NCI-H69 (cell line): ENCODE measurements at regions not wholly inside any gene's neighbourhood (a gene's known extent, or its start where the extent isn't known, plus 50 kb on each side); places are given as distances from the start of the nearest gene placed in this dataset.

ENCODE experiments used
- DNase-seq: peaks from one replicate; lab custom pipeline; 2025; lab: John Stamatoyannopoulos, UW

DNA sequence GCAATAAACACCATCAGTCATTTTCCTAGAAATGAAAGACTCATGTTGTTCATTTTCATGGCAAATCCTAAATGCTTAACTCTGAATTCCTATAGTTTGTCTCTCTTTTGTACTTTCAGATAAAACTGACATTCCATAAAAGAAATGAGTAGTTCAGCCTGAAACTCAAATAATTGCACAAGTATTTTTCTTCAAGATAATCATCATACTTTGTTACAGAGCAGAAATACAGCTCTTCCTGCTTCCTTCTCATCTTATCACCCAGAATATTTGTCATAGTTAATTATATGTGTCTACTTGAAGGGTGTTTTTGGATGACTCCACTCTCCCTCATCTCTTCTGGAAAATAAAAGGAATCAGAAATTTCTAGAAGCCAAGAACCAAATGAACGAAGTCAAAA lies 141.1 kb downstream of the HNMT start:
- no peak for DNase-seq

DNA sequence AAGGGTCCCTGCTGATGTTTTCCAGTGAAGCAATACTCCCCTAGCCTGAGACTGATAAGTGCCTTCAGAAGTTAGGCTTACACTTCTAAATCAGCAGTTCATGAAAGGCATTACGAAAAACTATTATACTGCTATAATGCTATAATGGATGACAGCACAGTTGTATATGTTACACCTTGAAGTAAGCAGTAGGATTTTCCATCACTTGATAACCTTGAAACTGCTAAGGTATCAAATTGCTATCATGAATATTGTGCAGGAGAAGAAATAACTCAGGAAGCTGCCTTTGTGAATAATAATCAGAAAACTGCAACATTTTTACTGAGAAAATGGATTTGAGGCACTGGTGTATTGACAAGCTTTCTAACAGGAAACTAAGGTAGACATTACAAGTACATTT lies 142.3 kb downstream of the HNMT start:
- DNase-seq: no peak

DNA sequence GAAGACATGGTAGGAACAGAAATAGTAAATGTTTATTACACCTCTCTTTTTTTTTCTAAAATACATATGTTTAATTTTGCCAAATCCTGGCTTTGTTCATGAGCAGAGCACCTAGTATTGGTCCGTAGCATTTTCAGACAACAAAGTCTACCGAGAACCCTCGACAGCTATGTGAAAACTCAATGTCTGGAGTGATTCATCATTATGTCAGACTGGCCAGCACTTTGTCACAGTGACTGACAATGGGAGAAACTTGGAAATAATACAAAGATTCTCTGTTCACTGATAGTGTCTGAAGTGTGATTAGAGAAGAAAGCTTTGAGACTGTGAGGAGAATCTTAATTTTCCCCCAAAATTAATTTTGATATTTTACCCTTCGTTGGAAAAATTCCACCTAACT lies 143.0 kb downstream of the HNMT start:
- DNase-seq: no peak

DNA sequence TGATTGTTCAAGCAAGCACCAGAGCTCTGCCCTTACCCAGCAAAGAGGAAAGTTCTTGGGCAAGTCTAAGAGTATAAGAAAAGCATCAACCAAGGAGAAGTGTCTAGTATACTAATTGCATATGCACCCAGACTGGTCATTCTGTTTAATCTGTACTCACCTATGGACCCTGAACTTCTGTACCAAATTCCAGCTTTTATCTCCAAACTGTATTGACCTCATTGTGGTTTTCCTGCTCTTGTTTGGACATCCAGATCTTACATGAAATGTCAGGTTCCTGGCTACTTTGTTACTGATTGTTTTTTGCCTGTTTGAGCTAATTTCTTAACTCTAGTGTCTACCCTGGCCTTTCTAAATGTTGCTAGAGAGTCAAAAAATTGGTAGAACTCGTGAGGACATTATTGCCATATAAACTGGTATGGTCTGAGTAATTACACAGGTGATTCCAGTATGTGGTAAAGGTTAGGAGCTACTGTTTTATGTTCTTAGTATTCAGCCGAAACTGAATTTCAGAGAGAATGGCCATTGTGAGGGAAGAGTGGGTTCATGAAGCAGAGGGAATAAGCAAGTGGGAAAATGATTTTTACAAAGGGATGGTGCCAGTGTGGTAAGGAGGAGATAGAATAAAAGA lies 146.3 kb downstream of the HNMT start:
- DNase-seq: no peak

DNA sequence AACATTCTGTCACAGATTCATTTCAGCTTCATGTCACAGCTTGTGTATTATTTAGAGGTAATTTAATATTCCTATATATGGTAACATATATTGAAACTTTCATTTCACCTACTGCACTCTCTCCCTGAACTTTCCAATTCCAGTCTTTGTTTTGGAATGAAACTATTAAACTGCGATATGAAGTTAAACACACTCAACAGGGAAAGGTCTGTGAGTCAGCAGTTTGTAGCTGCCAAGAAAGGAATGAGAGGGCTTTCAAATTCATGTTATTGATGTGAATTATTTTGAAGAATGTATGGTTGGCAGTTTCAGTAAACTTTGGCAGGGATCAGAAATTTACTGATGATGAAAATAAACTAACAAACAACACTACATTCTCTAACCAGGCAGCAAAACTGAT lies 148.3 kb downstream of the HNMT start:
- no peak for DNase-seq

DNA sequence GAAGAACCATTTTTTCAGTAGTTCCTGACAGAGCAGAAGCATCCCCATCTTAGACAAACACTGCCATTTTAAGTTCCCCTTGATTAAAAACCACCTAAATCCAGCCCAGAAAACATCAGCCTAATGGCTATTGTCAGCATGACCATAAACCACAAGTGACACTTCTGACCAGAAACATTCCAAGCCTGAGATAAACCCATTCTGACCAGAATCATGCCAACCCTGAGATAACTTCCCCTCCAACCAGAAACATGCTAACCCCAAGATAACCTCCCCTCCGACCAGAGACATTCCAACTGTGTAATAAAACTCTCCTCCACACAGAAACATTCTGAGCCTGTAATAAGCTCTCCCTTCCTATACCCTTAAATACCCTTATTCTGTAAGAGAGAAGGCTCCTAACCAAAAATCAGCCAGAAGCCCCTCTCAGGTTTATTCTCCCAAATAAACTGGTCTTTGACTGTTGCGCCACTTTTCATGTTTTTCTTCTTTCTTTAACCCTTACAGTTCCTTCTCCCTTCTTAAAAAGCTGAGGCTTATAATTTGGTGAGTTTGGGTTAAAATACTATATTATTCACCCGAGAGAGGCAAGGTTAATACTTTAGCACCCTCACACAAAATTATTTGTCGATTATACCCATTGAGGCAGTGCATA lies 149.7 kb downstream of the HNMT start:
- no peak for DNase-seq

DNA sequence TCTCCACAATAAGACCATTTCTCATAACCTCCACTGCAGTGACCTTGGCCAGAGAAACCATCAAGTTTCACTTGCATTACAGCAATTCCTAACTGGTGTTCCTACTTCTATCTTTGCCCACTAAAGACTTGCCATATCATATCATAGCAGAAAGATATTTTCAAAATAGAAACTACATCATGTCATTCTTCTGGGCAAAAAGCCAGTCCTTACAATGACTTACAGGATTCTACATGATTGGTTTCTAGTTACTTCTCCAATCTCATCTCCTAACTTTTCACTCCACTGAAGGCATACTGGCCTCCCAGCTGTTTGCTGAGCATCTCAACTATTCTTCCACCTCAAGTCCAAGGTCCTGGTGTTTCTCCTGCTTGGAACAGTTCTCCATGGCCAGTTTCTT lies 151.4 kb downstream of the HNMT start:
- no peak for DNase-seq

DNA sequence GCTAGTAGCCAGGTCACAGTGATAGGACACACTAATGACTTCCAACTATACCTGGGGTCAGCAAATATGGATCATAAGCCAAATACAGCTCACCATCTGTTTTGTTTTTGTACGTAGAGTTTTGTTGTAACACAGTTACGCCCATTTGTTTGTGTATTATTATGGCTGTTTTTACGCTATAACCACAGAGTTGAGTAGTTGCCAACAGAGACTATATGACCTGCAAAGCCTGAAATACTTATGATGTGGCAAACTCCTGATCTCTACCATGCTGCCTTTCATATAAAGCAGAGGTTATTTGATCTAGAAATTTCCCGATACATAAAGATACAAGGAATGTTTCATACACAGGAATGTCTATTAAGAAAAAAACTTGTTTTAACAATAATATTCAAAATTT lies 152.2 kb downstream of the HNMT start:
- DNase-seq: peak; percentile 16

DNA sequence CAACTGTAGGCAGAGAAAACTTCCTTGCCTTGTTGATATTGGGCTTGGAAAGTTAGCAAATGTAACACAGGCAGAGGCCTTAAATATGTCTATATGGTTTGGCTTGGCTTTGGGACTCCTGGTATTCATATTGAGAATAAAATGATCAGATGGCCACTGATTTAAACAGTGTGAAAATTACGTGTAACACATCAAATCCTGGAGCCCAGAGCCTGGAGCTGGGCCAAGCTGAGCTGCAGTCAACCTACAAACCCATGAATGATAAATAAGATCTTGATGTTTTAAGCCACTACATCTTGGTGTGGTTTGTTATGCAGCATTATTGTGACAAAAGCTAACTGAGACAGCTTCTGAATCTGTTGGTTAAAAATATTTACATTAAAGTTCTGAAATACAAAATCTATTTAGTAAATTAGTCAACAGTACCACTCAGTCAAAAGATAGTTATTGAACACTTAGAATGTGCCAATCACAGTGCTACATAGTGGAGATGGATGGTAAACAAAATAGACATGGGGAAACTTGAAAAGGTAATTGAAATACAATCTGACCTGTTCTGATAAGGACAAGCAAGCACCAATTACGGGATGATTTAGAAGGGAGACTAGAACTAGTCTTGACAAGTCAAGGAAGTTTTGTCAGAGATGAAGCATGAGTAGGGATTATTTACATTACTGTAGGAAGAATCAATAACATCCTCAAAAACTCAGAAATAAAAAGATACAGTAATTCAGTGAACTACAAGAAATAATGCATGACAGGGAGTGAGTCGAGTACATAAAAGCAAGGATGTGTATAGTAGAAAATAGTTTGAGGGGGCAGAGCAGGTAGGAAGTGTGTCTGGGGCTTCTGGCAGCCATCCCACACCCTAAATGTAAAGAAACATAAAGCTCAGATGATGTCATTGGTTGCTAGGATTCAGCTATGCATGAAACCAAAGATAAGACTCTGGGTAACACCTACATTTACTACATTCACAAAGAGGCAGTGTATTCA lies 157.7 kb downstream of the HNMT start:
- DNase-seq: peak; percentile 76

DNA sequence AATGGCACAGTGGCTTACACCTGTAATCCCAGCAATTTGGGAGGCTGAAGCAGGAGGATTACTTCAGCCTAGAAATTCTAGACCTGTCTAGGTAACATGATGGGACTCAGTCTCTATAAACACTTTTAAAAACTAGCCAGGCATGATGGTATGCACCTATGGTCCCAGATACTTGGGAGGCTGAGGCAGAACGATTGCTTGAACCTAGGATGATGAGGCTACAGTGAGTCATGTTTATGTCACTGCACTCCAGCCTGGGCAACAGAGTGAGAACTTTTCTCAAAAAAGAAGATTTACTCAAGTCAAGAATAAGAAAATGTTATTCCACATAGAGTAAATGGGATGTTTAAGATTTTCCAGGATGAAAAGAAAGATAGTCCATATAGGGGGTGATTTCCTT lies 158.6 kb downstream of the HNMT start:
- DNase-seq: no peak

DNA sequence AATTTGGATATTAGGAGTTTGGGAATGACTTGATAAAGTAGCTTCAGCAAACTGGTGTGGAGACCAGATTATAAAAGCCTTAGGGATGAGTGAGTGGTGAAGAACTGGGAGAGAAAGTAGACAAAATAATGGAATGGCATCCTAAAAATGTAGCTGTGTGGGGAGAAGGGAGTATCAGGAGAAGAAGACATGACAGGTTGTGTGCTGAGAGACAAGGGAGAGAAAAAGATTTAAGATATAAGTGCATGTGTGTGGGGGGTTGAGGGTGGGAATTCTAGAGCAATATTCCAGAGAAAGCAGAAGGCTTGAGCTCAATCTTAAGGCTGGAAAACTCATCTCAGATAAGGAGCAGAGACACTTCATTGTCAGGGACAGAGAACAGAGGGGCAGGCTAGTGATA lies 159.5 kb downstream of the HNMT start:
- no peak for DNase-seq

DNA sequence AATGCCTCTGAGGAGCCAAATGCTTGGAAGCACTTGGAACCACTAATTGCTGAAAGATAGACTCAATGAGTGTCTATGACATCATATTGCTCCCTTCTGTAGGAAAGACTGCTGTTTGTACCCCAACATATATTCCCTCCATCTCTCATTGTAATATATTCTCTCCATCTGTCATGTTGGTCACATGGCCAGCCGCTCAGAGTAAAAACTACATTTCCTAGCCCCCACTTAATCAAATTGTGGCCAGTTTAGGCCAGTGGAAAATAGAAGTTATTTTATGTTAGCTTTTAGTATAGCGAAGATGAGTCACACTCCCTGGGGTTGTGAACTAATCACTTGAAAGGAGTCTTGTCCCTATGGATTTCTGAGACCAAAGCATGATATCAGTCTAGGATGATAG lies 160.2 kb downstream of the HNMT start:
- no peak for DNase-seq

DNA sequence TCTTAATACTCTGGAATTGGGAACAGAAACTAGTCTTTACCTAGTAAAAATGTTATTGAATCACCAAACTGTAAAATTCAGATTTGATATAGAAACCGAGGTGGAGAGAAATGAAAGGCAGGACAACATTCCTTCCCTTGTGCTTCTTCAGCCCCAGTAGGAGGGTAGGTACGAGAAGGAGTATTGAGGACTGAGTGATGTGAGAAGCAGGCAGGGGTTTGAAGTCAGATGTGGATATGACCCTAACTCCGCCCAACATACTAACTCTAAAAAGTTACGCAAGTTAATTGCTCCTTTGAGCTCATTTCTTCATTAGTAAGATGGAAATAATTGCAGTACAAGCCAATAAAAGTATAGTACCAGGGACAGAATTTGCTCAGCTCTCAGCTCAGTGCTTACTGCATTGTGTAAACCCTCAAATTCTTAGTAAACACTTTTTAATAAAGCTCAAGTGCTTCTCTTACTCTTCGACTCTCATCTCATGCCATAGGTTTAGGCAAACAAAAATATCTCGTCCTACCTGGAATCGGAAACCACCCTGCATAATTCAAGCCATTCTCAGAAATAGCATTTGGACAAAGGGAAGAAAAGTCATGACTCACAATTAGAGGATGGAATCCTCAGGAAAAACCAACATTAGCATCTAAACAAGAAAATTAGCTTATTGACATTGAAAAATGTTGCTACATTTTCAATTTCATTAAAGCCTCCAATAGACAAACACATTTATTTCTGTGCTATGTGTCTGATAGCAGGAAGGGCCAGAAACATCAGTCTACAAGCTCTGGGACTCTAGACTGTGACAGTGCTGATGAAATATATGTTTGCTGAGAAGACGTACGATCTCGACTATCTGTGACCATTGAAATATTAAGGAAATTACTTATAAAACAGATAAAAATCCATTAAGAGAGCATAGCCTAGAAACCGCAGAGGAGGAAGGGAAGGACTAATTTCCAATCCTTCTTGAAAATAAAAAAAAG lies 161.3 kb downstream of the HNMT start:
- DNase-seq: no peak

DNA sequence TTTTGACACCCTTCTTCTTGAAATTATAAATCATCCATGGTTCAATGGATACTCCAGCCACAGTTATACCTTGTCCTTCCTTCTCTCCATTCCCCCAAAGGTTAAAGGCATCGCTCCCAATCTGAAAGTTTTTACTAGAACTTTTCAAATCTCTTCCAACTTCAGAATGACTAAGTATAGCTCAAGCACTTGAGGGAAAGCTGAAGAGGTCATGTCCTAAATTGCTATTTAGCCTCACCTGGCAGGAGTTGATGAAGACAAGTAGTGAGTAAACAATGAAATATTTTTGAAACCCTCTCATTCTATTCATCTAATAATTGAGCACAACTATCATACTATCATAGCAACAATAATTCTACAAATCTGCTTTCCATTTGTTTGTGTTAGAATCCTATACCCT lies 167.8 kb downstream of the HNMT start:
- no peak for DNase-seq

DNA sequence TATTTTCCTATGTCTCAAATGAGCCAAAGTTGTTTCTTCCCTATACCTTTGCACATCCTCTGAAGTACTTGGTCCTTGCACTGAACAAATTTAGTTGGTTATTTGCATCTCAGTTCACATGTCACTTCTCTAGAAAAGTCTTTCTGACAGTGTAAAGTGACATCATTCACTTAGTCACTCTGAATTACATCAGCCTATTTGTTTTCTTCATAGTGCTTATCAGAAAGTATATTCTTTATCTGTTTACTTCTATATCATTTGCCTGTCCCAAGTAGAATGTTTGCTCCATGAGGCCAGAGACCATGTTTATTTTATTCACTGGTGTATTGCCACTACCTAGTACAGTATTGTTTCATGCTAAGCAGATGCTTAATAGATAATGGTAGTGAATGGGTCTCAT lies 173.7 kb downstream of the HNMT start:
- DNase-seq: no peak

DNA sequence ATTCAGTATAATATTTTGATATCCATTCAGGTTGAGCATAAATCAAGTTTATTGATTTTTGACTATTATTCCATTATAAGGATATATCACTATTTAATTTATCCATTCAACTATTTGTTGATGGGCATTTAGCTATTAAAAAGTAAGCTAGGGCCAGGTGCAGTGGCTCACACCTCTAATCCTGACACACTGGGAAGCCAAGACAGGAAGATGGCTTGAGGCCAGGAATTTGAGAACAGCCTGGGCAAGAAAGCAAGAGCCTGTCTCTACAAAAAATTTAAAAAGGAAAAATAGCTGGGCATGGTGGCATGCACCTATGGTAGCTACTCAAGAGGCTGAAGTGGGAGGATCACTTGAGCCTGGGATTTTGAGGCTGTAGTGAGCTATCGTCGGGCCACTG lies 183.5 kb downstream of the HNMT start:
- DNase-seq: peak; percentile 26

DNA sequence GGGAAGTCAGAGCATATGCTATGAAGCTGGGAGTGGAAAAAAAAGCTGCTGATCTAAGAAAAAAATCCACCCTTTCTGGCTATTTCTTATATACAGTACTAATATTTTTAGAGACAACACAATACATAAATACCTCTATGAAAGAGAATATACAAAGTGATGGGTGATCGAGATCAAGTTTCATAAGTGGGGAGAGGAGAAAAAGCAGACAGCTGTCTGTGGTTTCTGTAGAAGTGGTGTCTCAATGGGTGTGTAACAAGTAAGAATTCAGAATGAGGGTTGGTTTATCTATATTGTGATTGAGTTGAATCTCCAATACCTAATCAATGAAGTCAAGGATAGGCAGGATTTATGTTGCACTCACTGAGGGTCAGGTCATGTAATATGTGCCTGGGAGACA lies 191.0 kb downstream of the HNMT start:
- DNase-seq: no peak

DNA sequence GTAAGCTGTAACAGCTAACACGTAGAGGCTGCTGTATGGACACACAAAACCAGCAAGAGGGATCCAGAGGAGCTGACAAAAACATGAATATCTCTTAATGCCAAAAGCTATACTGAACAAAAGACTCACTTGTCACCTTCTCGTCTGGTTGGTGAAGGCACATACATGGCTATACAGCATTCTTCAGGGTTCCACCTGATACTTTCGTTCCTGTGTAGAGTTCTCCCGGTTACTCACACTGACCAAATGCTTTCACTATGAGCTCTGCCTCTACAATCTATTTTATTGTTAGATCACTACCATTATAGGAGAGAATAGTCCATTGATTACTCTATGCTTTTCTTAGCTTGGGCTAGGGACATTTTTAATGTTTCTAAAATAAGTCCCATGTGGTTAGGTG lies 193.1 kb downstream of the HNMT start:
- no peak for DNase-seq

DNA sequence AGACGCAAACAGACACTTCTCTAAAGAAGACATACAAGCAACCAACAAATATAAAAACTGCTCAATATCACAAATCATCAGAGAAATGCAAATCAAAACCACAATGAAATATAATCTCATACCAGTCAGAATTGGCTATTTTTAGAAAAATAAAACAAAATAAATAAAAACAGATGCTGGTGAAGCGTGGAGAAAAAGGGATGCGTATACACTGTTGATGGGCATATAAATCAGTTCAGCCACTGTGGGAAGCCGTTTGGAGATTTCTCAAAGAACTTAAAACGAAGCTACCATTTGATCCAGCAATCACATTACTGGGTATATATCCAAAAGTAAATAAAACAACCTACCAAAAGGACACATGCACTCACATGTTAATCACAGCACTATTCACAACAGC lies 206.2 kb downstream of the HNMT start:
- no peak for DNase-seq

DNA sequence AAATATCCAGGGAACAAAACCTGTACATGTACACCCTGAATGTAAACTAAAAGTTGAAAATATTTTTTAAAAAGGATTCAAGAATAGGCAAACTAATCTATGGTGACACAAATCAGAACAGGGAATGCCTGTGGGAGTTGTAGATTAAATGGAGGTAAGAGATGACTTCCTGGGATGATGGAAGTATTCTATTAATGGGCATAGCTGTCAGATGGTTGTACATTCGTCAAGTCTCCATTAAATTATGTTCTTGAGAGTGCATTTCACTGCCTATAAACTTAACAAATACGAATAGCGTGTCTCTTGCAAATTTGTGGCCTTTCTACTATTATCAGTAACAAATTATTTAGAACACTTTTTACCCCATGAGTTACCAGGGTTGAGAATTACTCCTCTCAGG lies 207.0 kb downstream of the HNMT start:
- DNase-seq: no peak

DNA sequence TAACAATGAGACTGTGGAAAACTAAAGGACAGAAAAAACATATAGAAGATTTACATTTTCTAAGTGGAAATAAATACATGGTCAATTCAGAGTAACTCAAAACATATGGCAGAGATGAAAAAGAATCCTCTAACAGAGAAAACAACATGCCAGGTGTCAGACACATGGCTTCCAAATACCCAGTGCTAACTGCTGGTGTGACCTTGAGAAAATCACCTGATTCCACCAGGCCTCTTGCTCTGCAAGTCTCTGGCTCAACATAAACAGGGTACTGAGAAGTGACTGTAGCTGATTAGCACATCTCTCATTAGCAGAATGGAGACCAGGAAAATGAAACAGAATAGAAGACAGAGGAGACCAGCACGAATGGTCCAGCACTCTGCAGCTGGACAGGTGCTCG lies 210.8 kb downstream of the HNMT start:
- no peak for DNase-seq
